HG02973 (cell line): ENCODE measurements at regions not wholly inside any gene's neighbourhood (a gene's known extent, or its start where the extent isn't known, plus 50 kb on each side); places are given as distances from the start of the nearest gene placed in this dataset.
"Not testable (repeated sequence)": the region's sequence is repeated elsewhere in the genome, so short reads cannot be mapped to it uniquely, and the experiment has no call there.

Experiments used
- ATAC-seq: cut with Tn5 transposase; IDR thresholded peaks from one replicate; pipeline ENCODE4 v1.9.1; 2021; ENCODE audit warnings: moderate library complexity; ENCODE audit not compliant: unreplicated experiment

GRCh38 chr9:31730398-31730797 is 654.0 kb upstream of the ACO1 start:
- no peak for ATAC-seq

- ATAC-seq = no peak
Measured at GRCh38 chr9:31733166-31733565, 651.3 kb upstream of the ACO1 start.

- ATAC-seq = no peak
Measured at GRCh38 chr9:31736581-31737179, 647.8 kb upstream of the ACO1 start.

- no peak for ATAC-seq
Measured at GRCh38 chr9:31740705-31741104, 643.7 kb upstream of the ACO1 start.

GRCh38 chr9:31744589-31744988 is 639.9 kb upstream of the ACO1 start:
- no peak for ATAC-seq

- no peak for ATAC-seq
Measured at GRCh38 chr9:31745468-31745867, 639.0 kb upstream of the ACO1 start.

GRCh38 chr9:31745886-31746285 is 638.6 kb upstream of the ACO1 start:
- ATAC-seq = no peak

- ATAC-seq = no peak
Measured at GRCh38 chr9:31753756-31754155, 630.7 kb upstream of the ACO1 start.

GRCh38 chr9:31759703-31760102 is 624.7 kb upstream of the ACO1 start:
- no peak for ATAC-seq

GRCh38 chr9:31774021-31774420 is 610.4 kb upstream of the ACO1 start:
- ATAC-seq = not testable (repeated sequence)

- no peak for ATAC-seq
Measured at GRCh38 chr9:31774571-31774970, 609.9 kb upstream of the ACO1 start.

- ATAC-seq = no peak
Measured at GRCh38 chr9:31776471-31776870, 608.0 kb upstream of the ACO1 start.

- ATAC-seq = no peak
Measured at GRCh38 chr9:31783491-31783890, 601.0 kb upstream of the ACO1 start.

GRCh38 chr9:31790720-31791119 is 593.7 kb upstream of the ACO1 start:
- no peak for ATAC-seq

- ATAC-seq = no peak
Measured at GRCh38 chr9:31799953-31800609, 584.4 kb upstream of the ACO1 start.

GRCh38 chr9:31807574-31808256 is 576.7 kb upstream of the ACO1 start:
- ATAC-seq = no peak

- ATAC-seq = no peak
Measured at GRCh38 chr9:31808766-31809165, 575.7 kb upstream of the ACO1 start.

GRCh38 chr9:31820426-31820825 is 564.0 kb upstream of the ACO1 start:
- ATAC-seq = no peak

- ATAC-seq = no peak
Measured at GRCh38 chr9:31821583-31821982, 562.9 kb upstream of the ACO1 start.

- no peak for ATAC-seq
Measured at GRCh38 chr9:31823365-31823764, 561.1 kb upstream of the ACO1 start.

- ATAC-seq = no peak
Measured at GRCh38 chr9:31824860-31825259, 559.6 kb upstream of the ACO1 start.

GRCh38 chr9:31837211-31837610 is 547.2 kb upstream of the ACO1 start:
- no peak for ATAC-seq
